ENCODE measurements at regions not wholly inside any gene's neighbourhood (a gene's known extent, or its start where the extent isn't known, plus 50 kb on each side); places are given as distances from the start of the nearest gene placed in this dataset.

GRCh38 chr6:114595186-114595585, 252.4 kb upstream of the HS3ST5 start:
- TF ChIP-seq SUZ12 (IDR thresholded peaks at IDR 0.05; ENCODE audit: extremely low read depth, insufficient read depth, insufficient read length) (no peak), YY1 (IDR thresholded peaks at IDR 0.05; ENCODE audit: insufficient read depth, insufficient read length) (no peak)
